Iris pigment epithelial cell (primary cell): ENCODE measurements at regions not wholly inside any gene's neighbourhood (a gene's known extent, or its start where the extent isn't known, plus 50 kb on each side); places are given as distances from the start of the nearest gene placed in this dataset.
A peak's percentile ranks its signal among the peaks of the same experiment; 100 is the strongest.
"Not testable (repeated sequence)": the region's sequence is repeated elsewhere in the genome, so short reads cannot be mapped to it uniquely, and the experiment has no call there.

Experiments
- DNase-seq: peaks from one replicate; pipeline ENCODE4 v3.0.0-alpha.2; 2011; ENCODE audit warnings: low read depth

- no peak for DNase-seq
These were observed 110.7 kb downstream of the COPS8 start for GRCh38 chr2:237196409-237196808.

GRCh38 chr2:237196866-237197618 lies 111.4 kb downstream of the COPS8 start:
- peak; percentile 81 for DNase-seq

- DNase-seq, result peak; percentile 86
These were observed 112.6 kb downstream of the COPS8 start for GRCh38 chr2:237198164-237198855.

GRCh38 chr2:237199082-237199481 lies 113.4 kb downstream of the COPS8 start:
- DNase-seq, result no peak

GRCh38 chr2:237199577-237199976 lies 113.9 kb downstream of the COPS8 start:
- DNase-seq, result no peak

GRCh38 chr2:237200462-237200861 lies 114.8 kb downstream of the COPS8 start:
- no peak for DNase-seq

GRCh38 chr2:237201461-237202287 lies 116.0 kb downstream of the COPS8 start:
- DNase-seq, result peak; percentile 84

GRCh38 chr2:237202288-237203030 lies 116.8 kb downstream of the COPS8 start:
- no peak for DNase-seq

- DNase-seq, result no peak
These were observed 119.4 kb downstream of the COPS8 start for GRCh38 chr2:237205043-237205541.

GRCh38 chr2:237205561-237205971 lies 119.9 kb downstream of the COPS8 start:
- DNase-seq, result no peak

GRCh38 chr2:237207646-237208045 lies 122.0 kb downstream of the COPS8 start:
- DNase-seq, result peak; percentile 59

- peak; percentile 65 for DNase-seq
These were observed 122.9 kb downstream of the COPS8 start for GRCh38 chr2:237208373-237209260.

- DNase-seq, result no peak
These were observed 124.2 kb downstream of the COPS8 start for GRCh38 chr2:237209885-237210284.

GRCh38 chr2:237210297-237210696 lies 124.6 kb downstream of the COPS8 start:
- no peak for DNase-seq

- DNase-seq, result no peak
These were observed 125.1 kb downstream of the COPS8 start for GRCh38 chr2:237210763-237211162.

- not testable (repeated sequence) for DNase-seq
These were observed 126.9 kb downstream of the COPS8 start for GRCh38 chr2:237212356-237213279.

- DNase-seq, result peak; percentile 90
These were observed 127.8 kb downstream of the COPS8 start for GRCh38 chr2:237213315-237214022.

- DNase-seq, result no peak
These were observed 128.5 kb downstream of the COPS8 start for GRCh38 chr2:237214030-237214675.
